ENCODE measurements at regions not wholly inside any gene's neighbourhood (a gene's known extent, or its start where the extent isn't known, plus 50 kb on each side); places are given as distances from the start of the nearest gene placed in this dataset.

DNA sequence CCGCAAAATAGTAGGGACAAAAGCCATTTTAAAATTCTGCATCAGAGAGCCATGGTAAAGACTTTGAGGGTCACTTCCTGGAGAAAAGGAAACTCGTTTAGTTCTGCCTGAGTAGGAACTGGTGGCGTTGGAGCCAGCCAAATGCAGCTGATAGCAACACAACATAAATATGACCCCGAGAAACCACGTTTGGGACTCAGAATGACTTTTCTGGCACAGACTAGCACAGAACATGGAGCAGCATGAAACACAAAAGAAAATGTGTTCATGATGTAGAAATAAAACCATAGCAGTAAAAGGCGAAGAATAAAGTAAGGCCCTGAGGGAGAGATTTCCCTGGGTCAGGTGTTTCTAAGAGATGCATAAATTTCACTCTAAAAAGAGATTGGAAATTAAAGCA, 149.2 kb upstream of the KLHL29 start:
- no peaks in the 10 kb centered on the region for H3K9me3 ChIP-seq (ENCODE audit: control insufficient read depth, insufficient read depth, low read length)
- ChIA-PET POLR2A (ENCODE audit: unreplicated experiment) (no interaction called here), CTCF (no interaction called here)
- H3K9ac ChIP-seq (ENCODE audit: low read depth, low read length), result no peak overlapping the region
- H2BK120ac ChIP-seq (ENCODE audit: low read depth, low read length), result no peak overlapping the region
- no peak overlapping the region for H3K4ac ChIP-seq (ENCODE audit: low read depth, low read length)
- no peak overlapping the region for H4K5ac ChIP-seq (ENCODE audit: low read depth, low read length)
- H4K20me1 ChIP-seq (ENCODE audit: insufficient read depth, low read length), result no peaks in the 10 kb centered on the region
- ATAC-seq (ENCODE audit: low read depth), result no peak
- intact Hi-C loops (cut with micrococcal nuclease), result no loop called here
- H3K23ac ChIP-seq (ENCODE audit: low read depth, low read length), result no peak overlapping the region
- in situ Hi-C loops (cut with MboI; ENCODE audit: low sequenced_read_pairs), result no loop called here
- no peak overlapping the region for H2AFZ ChIP-seq (replicated peaks; ENCODE audit: low read length, poor library complexity)
- no peak overlapping the region for H2BK20ac ChIP-seq (ENCODE audit: low read depth, low read length)
- BruUV-seq (replicated peaks), result no TSS peak
- H3K4me2 ChIP-seq (ENCODE audit: low read depth, low read length), result no peak overlapping the region
- no peaks in the 10 kb centered on the region for H3K79me1 ChIP-seq (ENCODE audit: low read depth in 1 of 2, low read length in 2 of 2)
- H2BK15ac ChIP-seq (ENCODE audit: low read depth, low read length), result no peak overlapping the region
- no peak overlapping the region for H4K8ac ChIP-seq (ENCODE audit: low read depth in 2 of 2, low read length in 2 of 2)
- H2AK9ac ChIP-seq (replicated peaks; ENCODE audit: low read depth, low read length, poor library complexity), result no peak overlapping the region
- DNase-seq, result no peak
- H3K27me3 ChIP-seq (ENCODE audit: control insufficient read depth, insufficient read depth, low read length), result no peaks in the 10 kb centered on the region; the same call in 1 of the 2 replicates
- H3K27ac ChIP-seq (ENCODE audit: insufficient read depth, low read length), result no peak overlapping the region
- no CpG with 5 or more reads among the region's 6 CpGs for WGBS, 2 experiments (ENCODE audit: extremely low coverage in 2 of 2, insufficient read length in 1 of 2)
- H3K9me1 ChIP-seq (ENCODE audit: insufficient read depth, low read length), result no peaks in the 10 kb centered on the region
- no peak overlapping the region for H3K14ac ChIP-seq (replicated peaks; ENCODE audit: low read depth, low read length)
- H3K56ac ChIP-seq (ENCODE audit: extremely low read depth, insufficient read depth, low read length), result no peak overlapping the region
- H3K18ac ChIP-seq (ENCODE audit: low read depth, low read length), result no peak overlapping the region
- dilution Hi-C loops (cut with HindIII; ENCODE audit: low sequenced_read_pairs, unreplicated experiment), result no loop called here
- no peaks in the 10 kb centered on the region for H3K36me3 ChIP-seq (ENCODE audit: control insufficient read depth, insufficient read depth, low read length)
- H3K4me1 ChIP-seq (ENCODE audit: control insufficient read depth, insufficient read depth, low read length), result no peaks in the 10 kb centered on the region
- no peak for TF ChIP-seq MXI1 (IDR thresholded peaks at IDR 0.05; ENCODE audit: borderline replicate concordance, low read depth, low read length)
- TF ChIP-seq RCOR1 (IDR thresholded peaks at IDR 0.05; ENCODE audit: insufficient replicate concordance, low read length), result no peak
- TF ChIP-seq BHLHE40 (IDR thresholded peaks at IDR 0.05; ENCODE audit: low read depth, low read length), result no peak
- no peak for TF ChIP-seq FOS (IDR thresholded peaks at IDR 0.05; ENCODE audit: low read depth, low read length)
- TF ChIP-seq MAFK (IDR thresholded peaks at IDR 0.05; ENCODE audit: low read depth, low read length), result no peak
- TF ChIP-seq, protein P1, sequence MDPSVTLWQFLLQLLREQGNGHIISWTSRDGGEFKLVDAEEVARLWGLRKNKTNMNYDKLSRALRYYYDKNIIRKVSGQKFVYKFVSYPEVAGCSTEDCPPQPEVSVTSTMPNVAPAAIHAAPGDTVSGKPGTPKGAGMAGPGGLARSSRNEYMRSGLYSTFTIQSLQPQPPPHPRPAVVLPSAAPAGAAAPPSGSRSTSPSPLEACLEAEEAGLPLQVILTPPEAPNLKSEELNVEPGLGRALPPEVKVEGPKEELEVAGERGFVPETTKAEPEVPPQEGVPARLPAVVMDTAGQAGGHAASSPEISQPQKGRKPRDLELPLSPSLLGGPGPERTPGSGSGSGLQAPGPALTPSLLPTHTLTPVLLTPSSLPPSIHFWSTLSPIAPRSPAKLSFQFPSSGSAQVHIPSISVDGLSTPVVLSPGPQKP (IDR thresholded peaks at IDR 0.05; ENCODE audit: borderline replicate concordance, low read depth, low read length), result no peak
- no peak for TF ChIP-seq RFX5 (IDR thresholded peaks at IDR 0.05; ENCODE audit: low read depth, low read length)
- no peak for TF ChIP-seq SMC3 (IDR thresholded peaks at IDR 0.05; ENCODE audit: low read depth, low read length)
- TF ChIP-seq POLR2A (IDR thresholded peaks at IDR 0.05; ENCODE audit: low read depth, low read length), result no peak
- TF ChIP-seq CHD1 (IDR thresholded peaks at IDR 0.05; ENCODE audit: low read depth, low read length), result no peak
- no peak overlapping the region for H2AK5ac ChIP-seq (ENCODE audit: low read depth, low read length)
- H4K91ac ChIP-seq (ENCODE audit: insufficient read depth, low read depth, low read length), result no peak overlapping the region
- no peak overlapping the region for H2BK5ac ChIP-seq (ENCODE audit: low read depth, low read length, poor library complexity, severe bottlenecking)
- no peak overlapping the region for H3K4me3 ChIP-seq (ENCODE audit: insufficient read depth, low read depth, low read length)

Data from IMR-90 (cell line).